HG03045 (cell line): ENCODE measurements at regions not wholly inside any gene's neighbourhood (a gene's known extent, or its start where the extent isn't known, plus 50 kb on each side); places are given as distances from the start of the nearest gene placed in this dataset.

ENCODE experiments used
- ATAC-seq: cut with Tn5 transposase; IDR thresholded peaks from one replicate; pipeline ENCODE4 v1.9.1; 2021; ENCODE audit warnings: mild to moderate bottlenecking, moderate library complexity; ENCODE audit not compliant: unreplicated experiment

DNA sequence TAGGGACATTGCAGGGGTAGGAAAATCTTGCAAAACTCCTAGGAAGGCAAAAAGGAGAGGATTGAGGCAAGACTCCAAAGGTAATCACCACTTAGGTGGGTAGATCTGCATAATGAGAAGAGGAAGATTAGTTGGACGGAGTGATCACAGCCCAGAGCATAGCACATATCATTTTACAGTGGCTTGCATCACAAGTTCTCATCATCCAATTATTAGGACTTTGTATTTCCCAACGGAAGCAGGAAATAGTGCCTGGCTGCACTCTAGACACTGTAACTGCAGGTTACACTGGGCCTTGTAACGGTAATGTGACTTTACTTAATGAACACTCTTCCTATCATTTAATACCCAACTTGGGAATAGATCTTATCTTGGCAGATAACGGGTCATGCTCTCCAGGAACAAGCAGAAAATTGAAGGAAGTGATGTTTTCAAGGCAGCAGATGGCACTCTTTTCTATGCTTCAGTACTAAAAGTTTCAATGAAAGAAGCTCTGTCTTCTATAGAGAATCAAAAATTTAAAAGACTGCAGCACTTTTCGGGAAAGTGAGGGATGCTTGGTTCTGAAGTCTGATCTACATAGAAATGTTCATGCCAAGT is 101.9 kb upstream of the KCNMB2 start:
- ATAC-seq: no peak

DNA sequence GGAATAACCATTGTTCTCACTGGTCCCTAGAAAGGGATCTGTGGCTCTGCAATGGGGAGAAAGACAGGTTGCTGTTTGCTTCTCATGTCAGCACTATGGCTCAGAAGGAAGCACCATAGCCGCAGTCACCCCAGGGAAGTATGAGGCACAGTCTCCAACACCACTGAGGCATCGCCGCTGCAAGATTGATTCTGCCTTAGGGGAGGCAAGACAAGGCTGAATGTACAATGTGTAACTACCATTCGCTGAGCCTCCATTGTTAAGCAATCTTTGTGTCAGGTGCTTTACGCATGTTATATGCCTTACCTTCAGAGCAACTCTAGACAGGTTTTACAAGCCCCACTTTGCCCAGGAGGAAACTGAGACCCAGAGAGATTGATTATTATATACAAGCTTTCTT is 100.7 kb upstream of the KCNMB2 start:
- no peak for ATAC-seq

- ATAC-seq: no peak
These were observed 99.5 kb upstream of the KCNMB2 start for GRCh38 chr3:178436773-178437172.

- ATAC-seq: no peak
These were observed 99.0 kb upstream of the KCNMB2 start for GRCh38 chr3:178437236-178437635.

DNA sequence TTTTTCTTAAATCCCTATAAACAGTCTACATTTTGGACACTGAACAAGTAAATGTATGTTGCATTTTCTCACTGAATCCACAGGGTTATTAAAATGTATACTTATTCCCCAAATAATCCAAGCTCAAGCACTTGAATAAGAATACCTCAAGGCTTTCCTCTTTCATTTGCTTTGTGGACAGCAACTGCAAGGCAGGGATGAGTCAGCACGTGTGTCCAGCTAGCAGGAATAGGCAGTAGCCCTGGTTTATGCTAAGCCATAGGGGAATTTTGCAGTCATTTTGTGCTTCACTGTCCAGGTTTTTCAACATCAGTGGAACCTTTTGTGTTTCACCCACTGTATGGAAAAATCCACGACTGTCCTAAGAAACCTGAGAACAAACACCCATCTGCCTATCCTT is 96.7 kb upstream of the KCNMB2 start:
- peak; percentile 77 for ATAC-seq

DNA sequence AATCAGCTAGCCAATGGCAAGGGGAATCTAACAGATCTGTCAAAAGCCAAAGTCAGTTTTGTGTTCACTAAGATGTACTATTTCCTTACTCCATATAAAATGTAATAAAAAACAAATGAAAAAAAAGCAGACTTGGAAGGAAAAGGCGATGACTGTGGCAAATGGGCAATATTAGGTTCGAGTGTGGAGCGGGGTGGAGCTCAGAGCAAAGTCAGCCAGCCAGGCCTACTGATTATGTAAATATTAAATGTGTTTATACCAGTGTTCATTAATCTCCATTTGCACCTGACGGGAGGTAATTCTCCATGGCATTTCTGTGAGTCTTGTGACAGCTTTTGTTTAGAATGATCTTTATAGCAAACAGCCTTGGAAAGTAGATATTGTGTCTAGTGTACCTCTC is 96.2 kb upstream of the KCNMB2 start:
- ATAC-seq: no peak

GRCh38 chr3:178443634-178444033 is 92.6 kb upstream of the KCNMB2 start:
- no peak for ATAC-seq

- ATAC-seq: no peak
These were observed 91.1 kb upstream of the KCNMB2 start for GRCh38 chr3:178445139-178445538.

- ATAC-seq: no peak
These were observed 90.2 kb upstream of the KCNMB2 start for GRCh38 chr3:178446059-178446458.

DNA sequence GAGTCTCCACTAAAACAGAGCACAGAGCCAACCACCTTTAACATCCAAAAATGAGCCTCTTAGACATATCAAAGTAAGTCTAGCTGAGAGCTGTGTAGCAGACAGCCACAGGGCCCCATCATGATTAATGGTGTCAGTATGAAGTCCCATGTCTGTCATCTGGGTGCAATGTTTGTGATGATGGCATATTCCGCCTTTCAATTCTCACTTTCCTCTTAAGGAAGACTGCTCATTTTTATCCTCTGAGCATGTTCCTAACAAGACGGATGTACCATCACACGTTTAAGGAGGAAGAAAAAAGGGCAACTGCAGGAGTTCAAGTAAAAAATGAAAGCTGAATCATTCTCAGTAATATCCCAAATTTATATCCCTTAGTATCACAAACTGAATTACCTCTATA is 85.8 kb upstream of the KCNMB2 start:
- ATAC-seq: no peak

- ATAC-seq: no peak
These were observed 84.4 kb upstream of the KCNMB2 start for GRCh38 chr3:178451799-178452198.

GRCh38 chr3:178454726-178455125 is 81.5 kb upstream of the KCNMB2 start:
- no peak for ATAC-seq

DNA sequence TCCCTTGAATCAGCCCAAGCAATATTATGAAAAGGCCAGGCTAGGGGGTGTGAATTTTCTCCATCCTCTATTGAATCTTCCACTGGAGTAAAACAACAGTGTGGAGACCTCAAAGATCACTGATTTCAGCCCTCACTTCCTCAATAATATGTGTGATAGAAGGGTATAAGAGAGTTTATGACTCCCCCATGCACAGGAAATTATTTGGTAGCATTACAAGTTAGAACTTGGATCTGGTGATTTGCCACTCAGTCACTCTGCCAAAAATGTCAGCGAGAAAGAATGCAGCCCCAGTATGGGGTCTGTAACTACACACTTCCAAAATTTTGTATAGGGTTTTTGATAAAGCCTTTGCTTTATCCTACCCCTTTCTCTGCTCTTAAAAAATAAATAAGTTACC is 81.0 kb upstream of the KCNMB2 start:
- ATAC-seq: no peak

GRCh38 chr3:178455946-178456345 is 80.3 kb upstream of the KCNMB2 start:
- no peak for ATAC-seq

DNA sequence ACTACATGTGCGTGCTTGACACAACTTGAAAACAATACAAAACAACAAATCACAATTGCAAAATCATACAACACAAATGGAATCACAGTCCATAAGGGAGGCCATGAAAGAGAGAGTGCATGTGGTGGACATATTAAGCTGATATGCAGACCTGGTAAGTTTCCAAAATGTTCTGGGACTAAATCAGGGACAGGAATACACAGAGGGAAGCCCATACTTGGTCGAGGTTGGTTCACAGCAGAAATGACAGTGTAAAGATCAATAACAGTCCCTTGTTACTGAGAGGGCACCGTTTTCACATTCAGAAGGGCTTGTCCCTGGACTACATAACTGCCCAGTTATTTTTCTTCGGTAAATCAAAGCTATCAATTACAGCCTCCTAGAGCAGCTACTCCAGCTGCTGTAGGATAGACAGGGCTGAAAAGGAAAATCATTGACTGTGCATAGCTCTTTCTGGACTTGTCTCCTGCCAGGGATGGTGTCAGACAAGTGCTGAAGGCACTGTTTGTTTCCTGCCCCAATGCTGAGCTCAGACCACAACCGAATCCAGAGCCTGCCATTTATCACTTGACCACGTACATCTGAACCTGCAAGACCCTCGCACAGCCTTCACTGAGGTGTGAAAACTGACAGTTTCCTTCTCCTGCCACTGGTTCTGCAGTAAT is 79.5 kb upstream of the KCNMB2 start:
- no peak for ATAC-seq

DNA sequence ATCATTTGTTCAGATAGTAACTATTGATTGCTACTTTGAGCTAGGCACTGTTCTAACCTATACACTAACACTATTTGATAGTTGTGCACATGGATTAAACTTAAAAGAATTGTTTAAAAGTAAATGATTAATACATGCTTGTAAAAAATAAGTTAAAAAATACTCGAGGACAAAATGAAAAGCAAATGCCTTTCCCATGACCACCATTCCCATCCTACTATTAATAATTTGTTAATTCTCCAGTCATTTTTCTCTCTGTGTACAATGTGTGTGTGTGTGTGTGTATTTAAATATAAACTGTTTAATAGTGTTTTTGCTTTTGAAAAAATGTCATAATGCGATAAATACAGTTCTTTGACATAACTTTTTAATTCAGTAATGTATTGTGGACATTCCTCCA is 78.7 kb upstream of the KCNMB2 start:
- no peak for ATAC-seq

GRCh38 chr3:178458313-178459037 is 77.8 kb upstream of the KCNMB2 start:
- no peak for ATAC-seq

GRCh38 chr3:178459038-178459410 is 77.2 kb upstream of the KCNMB2 start:
- no peak for ATAC-seq

DNA sequence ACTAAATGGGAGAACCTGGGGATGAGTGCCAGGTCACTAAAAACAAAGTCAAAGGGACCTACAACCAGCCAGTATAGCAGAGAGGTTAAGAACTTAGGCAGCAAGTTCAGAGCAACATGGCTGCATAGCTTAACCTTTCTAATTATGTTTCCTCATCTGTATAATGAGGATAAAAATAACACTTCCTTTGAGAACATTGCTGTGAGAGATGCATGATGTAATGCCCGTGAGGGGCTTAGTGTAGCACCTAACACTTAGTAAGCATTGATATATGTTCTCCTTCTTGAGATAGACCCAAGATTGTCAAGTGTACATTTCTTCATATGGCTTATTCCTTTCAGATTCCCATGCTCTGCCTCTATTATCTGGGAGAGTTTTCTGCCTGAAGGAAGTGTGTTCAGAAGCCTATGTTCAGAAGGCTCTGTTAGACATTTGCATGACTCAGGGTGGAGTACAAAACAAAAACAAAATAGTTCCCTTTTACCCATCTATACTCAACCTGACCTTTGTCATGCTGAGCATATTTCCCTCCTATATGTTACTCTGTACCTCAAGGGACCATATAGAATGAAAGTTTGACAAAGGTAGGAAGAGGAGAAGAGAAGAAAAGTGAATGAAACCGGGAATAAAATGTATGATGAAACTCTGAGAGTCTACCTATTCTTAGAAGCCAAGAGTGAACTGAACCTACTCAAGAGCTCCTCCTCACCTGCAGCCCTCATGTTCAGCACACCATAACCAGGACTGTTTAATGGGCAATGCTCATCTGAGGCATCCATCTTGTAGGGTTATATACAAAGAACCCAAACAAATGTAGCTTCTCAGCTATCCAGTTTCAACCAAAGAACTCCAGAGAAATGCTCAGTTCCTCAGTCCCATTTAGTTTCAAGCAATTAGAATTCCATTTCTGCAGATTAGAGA is 70.7 kb upstream of the KCNMB2 start:
- ATAC-seq: peak; percentile 59

GRCh38 chr3:178472941-178473340 is 63.3 kb upstream of the KCNMB2 start:
- no peak for ATAC-seq

DNA sequence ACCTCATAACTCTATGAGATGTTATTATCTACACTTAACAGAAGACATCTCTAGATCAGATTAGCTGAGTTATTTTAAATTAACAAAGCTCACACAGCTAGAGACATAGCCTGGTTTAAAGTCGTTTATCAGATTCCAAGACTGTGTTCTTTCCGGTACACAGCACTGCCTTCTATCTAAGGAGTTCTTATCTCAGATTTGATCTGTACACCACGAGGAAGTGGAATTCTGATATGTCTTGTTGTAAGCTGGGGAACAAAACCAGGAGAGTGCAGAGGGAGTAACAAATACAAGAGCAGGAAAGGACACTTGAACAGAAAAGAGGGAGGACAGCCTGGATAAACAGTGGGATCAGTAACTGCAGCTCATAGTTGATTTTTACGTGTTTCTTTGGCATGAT is 61.7 kb upstream of the KCNMB2 start:
- ATAC-seq: no peak
